SK-N-SH (cell line): ENCODE measurements at regions not wholly inside any gene's neighbourhood (a gene's known extent, or its start where the extent isn't known, plus 50 kb on each side); places are given as distances from the start of the nearest gene placed in this dataset.

Experiments
- CHD2 ChIP-seq: fragments of 150-350 bp; IDR thresholded peaks from 2 replicates; pipeline ENCODE4 v1.6.1; 2018; ENCODE audit warnings: low read length; ENCODE audit not compliant: partially characterized antibody
- CTCF ChIP-seq: fragments of 200-600 bp; sonication (generic); IDR thresholded peaks from 2 replicates; pipeline ENCODE4 v1.6.1; 2017; ENCODE audit warnings: antibody characterized with exemption, mild to moderate bottlenecking, moderate library complexity
- ELF1 ChIP-seq: IDR thresholded peaks from 2 replicates; pipeline ENCODE4 v1.4.0; 2012
- EP300 ChIP-seq, 2 experiments: IDR thresholded peaks; 2 replicates each; pipeline versions ENCODE4 v1.4.0 to v1.6.1; 2012; ENCODE audit warnings: borderline replicate concordance in 1 of 2, low read depth in 1 of 2, low read length in 1 of 2
- EZH2phosphoT487 ChIP-seq: fragments of 200-600 bp; sonication (generic); IDR thresholded peaks from 2 replicates; pipeline ENCODE4 v1.6.1; 2017; ENCODE audit warnings: low read depth, mixed run types, mild to moderate bottlenecking, antibody characterized with exemption, moderate library complexity, borderline replicate concordance
- FOSL2 ChIP-seq: IDR thresholded peaks from 2 replicates; pipeline ENCODE4 v1.4.0; 2012; ENCODE audit warnings: low read depth, mild to moderate bottlenecking, moderate library complexity, borderline replicate concordance
- GABPA ChIP-seq: IDR thresholded peaks from 2 replicates; pipeline ENCODE4 v1.4.0; 2012; ENCODE audit warnings: low read depth, mild to moderate bottlenecking
- IRF3 ChIP-seq: fragments of 150-350 bp; IDR thresholded peaks from 2 replicates; pipeline ENCODE4 v1.6.1; 2016; ENCODE audit warnings: mild to moderate bottlenecking, low read depth, low read length
- NRF1 ChIP-seq: IDR thresholded peaks from 2 replicates; pipeline ENCODE4 v1.6.1; 2012; ENCODE audit warnings: low read depth, mild to moderate bottlenecking, low read length
- POLR2AphosphoS5 ChIP-seq: IDR thresholded peaks from 2 replicates; pipeline ENCODE4 v1.6.1; 2012; ENCODE audit warnings: low read depth, low read length
- REST ChIP-seq: IDR thresholded peaks from 2 replicates; pipeline ENCODE4 v1.6.1; 2012; ENCODE audit warnings: mild to moderate bottlenecking, low read depth, low read length, moderate library complexity
- SMC3 ChIP-seq: IDR thresholded peaks from 2 replicates; pipeline ENCODE4 v1.6.1; 2012; ENCODE audit warnings: low read depth, low read length, improper control_type of control experiment
- TAF1 ChIP-seq: IDR thresholded peaks from 2 replicates; pipeline ENCODE4 v1.6.1; 2012; ENCODE audit warnings: low read depth, mild to moderate bottlenecking, low read length, moderate library complexity, borderline replicate concordance
- YY1 ChIP-seq: IDR thresholded peaks from 2 replicates; pipeline ENCODE4 v1.4.0; 2012; ENCODE audit warnings: low read depth, mild to moderate bottlenecking

GRCh38 chr3:3648988-3649679 lies 150.1 kb upstream of the LRRN1 start:
- no peak for TF ChIP-seq POLR2AphosphoS5
- no peak for TF ChIP-seq ELF1
- TF ChIP-seq REST = no peak
- TF ChIP-seq TAF1 = no peak
- TF ChIP-seq SMC3 = no peak
- no peak for TF ChIP-seq EP300 (IDR thresholded peaks at IDR 0.05; ENCODE audit: borderline replicate concordance in 1 of 2, low read depth in 1 of 2, low read length in 1 of 2)
- TF ChIP-seq CTCF = no peak
- TF ChIP-seq CHD2 = no peak
- TF ChIP-seq NRF1 = no peak
- TF ChIP-seq GABPA = no peak
- no peak for TF ChIP-seq YY1
- no peak for TF ChIP-seq IRF3
- TF ChIP-seq FOSL2 = no peak
- TF ChIP-seq EZH2phosphoT487 = no peak
